ENCODE measurements at regions not wholly inside any gene's neighbourhood (a gene's known extent, or its start where the extent isn't known, plus 50 kb on each side); places are given as distances from the start of the nearest gene placed in this dataset.

DNA sequence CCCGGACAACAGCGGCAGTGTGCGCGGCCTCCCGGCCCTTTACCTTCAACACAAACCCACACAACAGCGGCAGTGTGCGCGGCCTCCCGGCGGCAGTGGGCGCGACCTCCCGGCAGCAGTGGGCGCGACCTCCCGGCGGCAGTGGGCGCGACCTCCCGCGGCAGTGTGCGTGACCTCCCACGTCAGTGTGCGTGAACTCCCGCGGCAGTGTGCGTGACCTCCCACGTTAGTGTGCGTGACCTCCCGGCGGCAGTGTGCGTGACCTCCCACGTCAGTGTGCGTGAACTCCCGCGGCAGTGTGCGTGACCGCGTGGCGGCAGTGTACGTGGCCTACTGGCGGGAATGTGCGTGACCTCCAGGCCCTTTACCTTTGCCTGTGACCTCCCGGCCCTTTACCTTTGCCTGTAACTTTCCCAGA is 576.6 kb upstream of the FRG1 start:
- POLR2A ChIA-PET, result no interaction called here
- no peak overlapping the region for H3K4me3 ChIP-seq (ENCODE audit: low read depth, low read length)
- no peak for TF ChIP-seq CTCF (IDR thresholded peaks at IDR 0.05; ENCODE audit: insufficient read depth, low read length, missing control alignments)
- CTCF ChIA-PET, result no interaction called here
- DNase-seq (ENCODE audit: low read depth, low spot score), result no peak

GRCh38 chr4:189365451-189365850 is 575.2 kb upstream of the FRG1 start:
- ChIA-PET POLR2A (no interaction called here), CTCF (no interaction called here)
- DNase-seq (ENCODE audit: low read depth, low spot score), result no peak
- TF ChIP-seq CTCF (IDR thresholded peaks at IDR 0.05; ENCODE audit: insufficient read depth, low read length, missing control alignments), result no peak
- no peak overlapping the region for H3K4me3 ChIP-seq (ENCODE audit: low read depth, low read length)

GRCh38 chr4:189367832-189368231 is 572.8 kb upstream of the FRG1 start:
- ChIA-PET CTCF (no interaction called here), POLR2A (no interaction called here)
- no peak overlapping the region for H3K4me3 ChIP-seq (ENCODE audit: low read depth, low read length)
- DNase-seq (ENCODE audit: low read depth, low spot score), result no peak
- no peak for TF ChIP-seq CTCF (IDR thresholded peaks at IDR 0.05; ENCODE audit: insufficient read depth, low read length, missing control alignments)

- no peak overlapping the region for H3K4me3 ChIP-seq (ENCODE audit: low read depth, low read length)
- no peak for DNase-seq (ENCODE audit: low read depth, low spot score)
- CTCF ChIA-PET, result no interaction called here
- TF ChIP-seq CTCF (IDR thresholded peaks at IDR 0.05; ENCODE audit: insufficient read depth, low read length, missing control alignments), result no peak
- POLR2A ChIA-PET, result no interaction called here
Observed at GRCh38 chr4:189374176-189374575, 566.5 kb upstream of the FRG1 start.

- no peak overlapping the region for H3K4me3 ChIP-seq (ENCODE audit: low read depth, low read length)
- TF ChIP-seq CTCF (IDR thresholded peaks at IDR 0.05; ENCODE audit: insufficient read depth, low read length, missing control alignments), result no peak
- ChIA-PET POLR2A (no interaction called here), CTCF (no interaction called here)
- DNase-seq (ENCODE audit: low read depth, low spot score), result no peak
Observed at GRCh38 chr4:189376901-189377300, 563.8 kb upstream of the FRG1 start.

- DNase-seq (ENCODE audit: low read depth, low spot score), result no peak
- CTCF ChIA-PET, result no interaction called here
- no peak overlapping the region for H3K4me3 ChIP-seq (ENCODE audit: low read depth, low read length)
- POLR2A ChIA-PET, result no interaction called here
- TF ChIP-seq CTCF (IDR thresholded peaks at IDR 0.05; ENCODE audit: insufficient read depth, low read length, missing control alignments), result no peak
Observed at GRCh38 chr4:189377569-189377968, 563.1 kb upstream of the FRG1 start.
